HG02981 (cell line): ENCODE measurements at regions not wholly inside any gene's neighbourhood (a gene's known extent, or its start where the extent isn't known, plus 50 kb on each side); places are given as distances from the start of the nearest gene placed in this dataset.
A peak's percentile ranks its signal among the peaks of the same experiment; 100 is the strongest.

ENCODE experiments used
- ATAC-seq: cut with Tn5 transposase; IDR thresholded peaks from one replicate; pipeline ENCODE4 v1.9.1; 2021; ENCODE audit warnings: mild to moderate bottlenecking, moderate library complexity; ENCODE audit not compliant: unreplicated experiment

- no peak for ATAC-seq
These were observed 135.9 kb upstream of the FRY start for GRCh38 chr13:31895691-31896090.

- ATAC-seq = peak; percentile 48
These were observed 135.1 kb upstream of the FRY start for GRCh38 chr13:31896427-31896826.

DNA sequence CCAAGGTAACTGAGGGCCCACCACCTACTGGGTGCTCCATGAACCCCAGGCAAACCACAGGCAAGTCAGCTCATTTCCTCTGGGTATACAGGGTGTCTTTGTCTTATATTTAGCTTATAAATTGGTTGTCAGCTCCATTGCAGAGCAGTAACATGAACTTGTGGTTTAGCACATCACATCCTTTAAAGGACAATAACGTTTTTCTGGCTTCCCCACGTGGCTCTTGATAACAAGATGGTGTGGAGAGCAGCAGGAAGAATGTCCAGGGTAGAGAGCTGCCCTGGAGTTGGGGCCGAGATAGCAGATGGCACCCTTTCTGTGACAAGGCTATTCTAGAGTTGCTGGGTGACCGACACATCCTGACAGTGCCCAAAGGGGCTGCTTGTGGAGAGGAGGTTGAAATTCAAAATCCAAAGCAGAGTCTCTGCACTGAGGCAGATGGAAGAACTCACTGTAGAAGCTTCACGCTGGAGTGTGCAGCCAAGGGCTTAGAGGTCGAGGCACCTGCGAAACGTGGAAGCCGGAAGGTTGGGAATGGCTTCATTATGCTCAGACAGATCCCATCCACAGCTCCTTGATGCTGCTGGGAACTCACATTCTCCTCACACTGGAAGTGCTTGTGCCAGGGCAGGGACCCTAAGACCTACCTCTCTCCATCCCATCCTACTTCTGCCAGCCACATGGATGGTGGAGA is 133.0 kb upstream of the FRY start:
- ATAC-seq = no peak

- ATAC-seq = no peak
These were observed 129.6 kb upstream of the FRY start for GRCh38 chr13:31901985-31902384.

DNA sequence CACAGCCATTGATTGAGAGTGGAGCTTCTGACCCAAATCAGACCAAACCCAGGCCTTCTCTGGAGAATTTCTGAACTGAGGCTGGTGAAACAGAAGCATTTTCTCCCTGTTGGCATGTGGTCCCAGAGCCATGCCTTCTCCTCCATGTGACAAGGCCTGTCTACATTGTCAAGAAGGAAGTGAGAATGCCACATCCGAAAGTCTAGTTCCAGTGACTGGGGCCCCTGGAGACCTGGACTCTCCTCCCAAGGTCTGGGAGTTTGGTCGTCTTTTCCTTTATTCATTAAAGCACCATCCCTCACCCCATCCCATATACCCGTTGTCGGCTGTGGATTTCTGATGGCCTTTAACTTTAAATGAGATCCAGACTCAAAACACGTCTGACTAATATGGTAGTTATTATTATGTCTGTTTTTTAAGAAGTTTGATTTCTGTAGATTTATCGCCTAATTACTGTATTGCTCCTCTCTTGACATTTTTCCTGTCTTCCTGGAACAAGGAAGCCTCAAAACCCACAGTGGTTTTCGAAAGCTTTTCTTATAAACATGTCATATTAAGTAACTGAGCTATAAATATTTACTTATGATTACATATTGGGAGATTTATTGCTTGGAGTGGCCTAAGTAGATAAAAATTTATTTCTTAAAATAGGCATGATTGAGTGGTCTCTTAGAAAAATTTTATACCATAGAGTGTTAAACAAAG is 128.3 kb upstream of the FRY start:
- ATAC-seq = no peak

DNA sequence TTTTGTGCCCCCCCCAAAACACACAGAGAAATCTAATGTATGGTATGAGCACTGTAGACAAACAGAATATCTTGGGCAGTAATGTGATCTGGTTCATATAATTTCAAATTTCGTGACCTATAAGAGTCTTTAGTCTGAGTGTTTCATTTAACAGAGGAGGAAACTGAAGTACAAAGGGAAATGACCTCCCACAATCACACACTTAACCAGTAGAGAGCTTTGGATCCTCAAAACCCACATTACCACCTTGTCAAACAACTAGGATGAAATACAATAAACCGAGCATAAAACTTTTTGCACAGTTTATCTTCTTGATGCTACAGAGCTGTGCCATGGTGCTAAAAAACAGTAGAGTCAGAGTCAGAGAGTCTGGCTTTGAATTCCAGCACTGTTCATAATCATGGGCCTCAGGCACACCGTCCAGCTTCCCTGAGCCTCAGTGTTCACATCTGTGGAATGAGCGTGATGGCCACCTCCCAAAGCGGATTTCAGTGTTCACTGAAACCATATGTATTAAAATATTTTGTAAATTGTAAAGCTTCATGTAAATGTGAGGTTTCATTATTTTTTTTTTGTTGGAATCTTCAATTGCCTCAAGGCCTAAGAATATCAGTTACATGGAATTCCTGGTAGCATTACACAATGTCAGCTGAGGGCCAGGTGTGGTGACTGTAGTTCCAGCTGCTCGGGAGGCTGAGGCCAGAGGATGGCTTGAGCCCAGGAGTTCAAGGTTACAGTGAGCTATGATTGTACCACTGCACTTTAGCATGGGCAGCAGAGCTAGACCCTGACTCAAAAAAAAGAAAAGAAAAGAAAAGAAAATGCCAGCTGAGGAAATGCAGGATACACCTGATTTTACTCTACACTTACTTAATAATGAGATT is 126.4 kb upstream of the FRY start:
- ATAC-seq = no peak

GRCh38 chr13:31905961-31906360 is 125.6 kb upstream of the FRY start:
- ATAC-seq = no peak

GRCh38 chr13:31908696-31909411 is 122.7 kb upstream of the FRY start:
- ATAC-seq = no peak

DNA sequence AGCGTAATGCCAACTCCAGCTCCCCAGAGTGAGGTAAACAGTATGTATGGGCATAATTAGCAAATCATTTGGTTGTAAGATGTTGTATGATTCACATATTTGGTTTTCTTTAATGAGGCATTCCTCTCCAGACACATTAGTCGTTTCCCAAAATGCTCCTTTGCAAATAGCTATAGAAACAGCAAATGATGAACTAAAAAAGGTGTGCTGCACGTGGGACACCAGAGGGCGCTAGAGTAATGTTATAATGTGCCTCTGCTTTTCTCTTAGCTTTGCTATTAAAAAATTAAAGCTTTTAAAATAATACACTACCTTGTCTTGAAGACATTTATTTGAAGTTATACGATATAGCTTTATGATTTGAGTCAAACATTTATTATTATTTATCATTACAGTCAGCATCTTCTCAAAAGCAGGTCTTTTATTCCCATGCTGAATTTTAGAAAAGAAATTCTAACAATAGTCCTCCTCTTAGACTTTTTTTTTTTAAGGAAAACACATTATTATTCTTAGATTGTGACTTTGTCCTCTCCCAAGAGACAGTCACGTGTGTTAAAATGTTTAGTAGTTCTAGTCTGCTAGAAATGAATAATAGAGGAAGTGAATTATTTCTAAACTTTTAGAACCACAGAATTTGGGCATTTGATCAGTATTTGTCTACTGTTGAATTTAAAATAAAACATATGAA is 121.6 kb upstream of the FRY start:
- ATAC-seq = no peak

- ATAC-seq = no peak
These were observed 120.9 kb upstream of the FRY start for GRCh38 chr13:31910633-31911032.

GRCh38 chr13:31912647-31913401 is 118.8 kb upstream of the FRY start:
- ATAC-seq = no peak

DNA sequence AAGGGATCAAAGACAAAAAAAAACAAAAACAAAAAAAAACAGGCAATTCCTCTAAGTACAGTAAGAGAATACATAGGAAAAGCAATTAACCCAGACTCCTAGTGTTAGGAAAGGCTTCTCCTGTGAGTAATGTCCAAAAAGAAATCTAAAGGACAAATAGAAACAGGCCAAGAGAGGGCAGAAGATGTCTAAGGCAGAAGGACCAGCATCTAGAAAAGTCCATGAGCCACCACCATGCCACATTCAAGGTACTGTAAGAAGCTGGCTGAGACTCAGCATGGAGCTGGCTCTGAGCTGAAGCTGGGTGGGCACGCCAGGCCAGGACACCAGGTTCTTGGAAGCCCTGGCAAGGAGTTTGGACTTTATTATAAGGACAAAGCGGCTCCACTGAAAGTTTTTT is 118.1 kb upstream of the FRY start:
- no peak for ATAC-seq

DNA sequence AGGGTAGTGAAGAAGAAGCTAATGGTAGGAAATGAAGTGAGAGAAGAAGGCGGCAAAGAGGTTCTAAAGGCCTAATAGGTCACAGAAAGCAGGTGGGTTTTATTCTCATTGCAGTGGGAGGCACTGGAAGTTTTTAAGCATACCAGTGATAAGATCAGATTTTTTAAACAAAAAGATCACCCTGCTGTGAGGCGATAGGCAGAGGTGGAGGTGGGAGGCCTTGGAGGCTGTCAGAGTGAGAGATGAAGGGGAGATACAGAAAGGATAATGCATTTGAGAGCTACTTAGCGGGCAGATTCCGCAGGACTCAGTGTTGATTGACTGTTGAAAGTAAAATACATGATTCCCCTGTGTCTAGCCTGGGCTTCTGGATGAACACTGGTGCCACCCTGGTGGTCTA is 116.7 kb upstream of the FRY start:
- no peak for ATAC-seq

- no peak for ATAC-seq
These were observed 112.9 kb upstream of the FRY start for GRCh38 chr13:31918707-31919106.

- no peak for ATAC-seq
These were observed 112.3 kb upstream of the FRY start for GRCh38 chr13:31919241-31919640.

- ATAC-seq = no peak
These were observed 111.4 kb upstream of the FRY start for GRCh38 chr13:31919971-31920726.

- no peak for ATAC-seq
These were observed 110.9 kb upstream of the FRY start for GRCh38 chr13:31920727-31921100.

- ATAC-seq = no peak
These were observed 108.8 kb upstream of the FRY start for GRCh38 chr13:31922724-31923123.

- ATAC-seq = no peak
These were observed 108.3 kb upstream of the FRY start for GRCh38 chr13:31923134-31923763.
